Astrocyte (in vitro differentiated cells and primary cell): ENCODE measurements at regions not wholly inside any gene's neighbourhood (a gene's known extent, or its start where the extent isn't known, plus 50 kb on each side); places are given as distances from the start of the nearest gene placed in this dataset.

Experiments
- DNase-seq: peaks from one replicate; pipeline ENCODE4 v3.0.0-alpha.2; 2010; ENCODE audit warnings: low read depth
- FAIRE-seq: peaks from 2 replicates; lab custom pipeline; 2011; peaks lifted over from hg19 to GRCh38; lab: Jason Lieb, UNC
- H2AFZ ChIP-seq: 2 replicates; pipeline ENCODE4 v1.6.0; 2012; ENCODE audit warnings: low read depth, low read length, inconsistent platforms
- H3K27ac ChIP-seq: 2 replicates; pipeline ENCODE4 v1.5.1; 2011; ENCODE audit warnings: low read depth, low read length, inconsistent platforms
- H3K27me3 ChIP-seq: 2 replicates; pipeline ENCODE4 v1.6.0; 2011; ENCODE audit warnings: low read length, inconsistent platforms; ENCODE audit not compliant: insufficient read depth
- H3K36me3 ChIP-seq: 2 replicates; pipeline ENCODE4 v1.5.1; 2011; ENCODE audit warnings: low read length, inconsistent platforms; ENCODE audit not compliant: insufficient read depth
- H3K4me1 ChIP-seq: 2 replicates; pipeline ENCODE4 v1.5.1; 2011; ENCODE audit warnings: low read length, inconsistent platforms; ENCODE audit not compliant: insufficient read depth
- H3K4me2 ChIP-seq: 2 replicates; pipeline ENCODE4 v1.6.0; 2012; ENCODE audit warnings: low read length, inconsistent platforms
- H3K4me3 ChIP-seq: 2 replicates; pipeline ENCODE4 v1.5.1; 2011; ENCODE audit warnings: low read depth, mild to moderate bottlenecking, low read length, inconsistent platforms; ENCODE audit not compliant: insufficient read depth
- H3K79me2 ChIP-seq: 2 replicates; pipeline ENCODE4 v1.6.0; 2012; ENCODE audit warnings: mild to moderate bottlenecking, low read length, inconsistent platforms; ENCODE audit not compliant: insufficient read depth
- H3K9ac ChIP-seq: 2 replicates; pipeline ENCODE4 v1.6.0; 2012; ENCODE audit warnings: mild to moderate bottlenecking, low read length, inconsistent platforms
- H3K9me3 ChIP-seq: 2 replicates; pipeline ENCODE4 v1.5.1; 2012; ENCODE audit warnings: low read depth, mild to moderate bottlenecking, low read length, inconsistent platforms; ENCODE audit not compliant: insufficient read depth
- H4K20me1 ChIP-seq: 2 replicates; pipeline ENCODE4 v1.6.0; 2012; ENCODE audit warnings: low read length, inconsistent platforms; ENCODE audit not compliant: insufficient read depth
- H3K27ac Mint-ChIP-seq: one replicate; pipeline ENCODE4 v1.8.0; 2021; ENCODE audit warnings: mild to moderate bottlenecking, mixed read lengths; ENCODE audit not compliant: unreplicated experiment
- H3K27me3 Mint-ChIP-seq: one replicate; pipeline ENCODE4 v1.8.0; 2021; ENCODE audit warnings: low read depth, mixed read lengths; ENCODE audit not compliant: unreplicated experiment
- H3K36me3 Mint-ChIP-seq: one replicate; pipeline ENCODE4 v1.8.0; 2021; ENCODE audit warnings: low read depth, mixed read lengths; ENCODE audit not compliant: unreplicated experiment
- H3K4me1 Mint-ChIP-seq: one replicate; pipeline ENCODE4 v1.8.0; 2021; ENCODE audit warnings: low read depth, mixed read lengths; ENCODE audit not compliant: unreplicated experiment
- H3K4me3 Mint-ChIP-seq: one replicate; pipeline ENCODE4 v1.8.0; 2021; ENCODE audit warnings: mild to moderate bottlenecking, moderate library complexity, mixed read lengths; ENCODE audit not compliant: unreplicated experiment
- H3K9me3 Mint-ChIP-seq: one replicate; pipeline ENCODE4 v1.8.0; 2021; ENCODE audit warnings: mild to moderate bottlenecking, mixed read lengths; ENCODE audit not compliant: unreplicated experiment
- EZH2 ChIP-seq: IDR thresholded peaks from 2 replicates; pipeline ENCODE4 v1.6.1; 2012; ENCODE audit warnings: mild to moderate bottlenecking, low read length, inconsistent platforms; ENCODE audit not compliant: insufficient read depth
- TF ChIP-seq, protein P1 (sequence below): IDR thresholded peaks from 2 replicates; pipeline ENCODE4 v1.5.1; 2011; ENCODE audit warnings: low read depth, mild to moderate bottlenecking, inconsistent platforms, low read length, moderate library complexity; ENCODE audit not compliant: insufficient read depth

DNA sequence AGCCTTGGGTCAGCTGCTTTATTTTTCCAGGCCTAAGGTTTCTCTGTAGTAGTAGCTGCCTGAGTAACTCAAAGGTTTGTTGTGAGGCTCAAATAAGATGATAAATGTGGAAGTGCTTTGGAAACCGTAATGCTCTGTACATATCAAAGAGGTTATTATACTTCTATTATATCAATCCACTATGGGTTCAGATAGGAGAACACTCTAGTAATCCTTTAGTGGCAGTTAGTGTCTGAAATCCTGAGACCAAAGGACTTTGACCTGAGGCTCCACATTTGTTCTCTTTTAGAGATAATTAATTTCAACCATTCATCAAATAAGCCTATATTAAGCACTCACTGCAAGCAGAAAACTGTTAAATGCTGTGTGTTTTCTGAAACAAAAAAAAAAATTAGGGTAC lies 128.6 kb upstream of the BCL6 start:
- Histone ChIP-seq H2AFZ (no peak overlapping the region), H3K4me3 (no peak overlapping the region), H4K20me1 (no peaks in the 10 kb centered on the region), H3K9ac (no peak overlapping the region), H3K9me3 (no peaks in the 10 kb centered on the region), H3K4me1 (peaks cover 5% of the 10 kb centered on the region), H3K27ac (no peak overlapping the region), H3K36me3 (no peaks in the 10 kb centered on the region), H3K79me2 (no peaks in the 10 kb centered on the region), H3K4me2 (no peak overlapping the region), H3K27me3 (no peaks in the 10 kb centered on the region)
- H3K36me3 Mint-ChIP-seq = no peaks in the 10 kb centered on the region
- TF ChIP-seq EZH2 = no peak
- TF ChIP-seq, protein P1, sequence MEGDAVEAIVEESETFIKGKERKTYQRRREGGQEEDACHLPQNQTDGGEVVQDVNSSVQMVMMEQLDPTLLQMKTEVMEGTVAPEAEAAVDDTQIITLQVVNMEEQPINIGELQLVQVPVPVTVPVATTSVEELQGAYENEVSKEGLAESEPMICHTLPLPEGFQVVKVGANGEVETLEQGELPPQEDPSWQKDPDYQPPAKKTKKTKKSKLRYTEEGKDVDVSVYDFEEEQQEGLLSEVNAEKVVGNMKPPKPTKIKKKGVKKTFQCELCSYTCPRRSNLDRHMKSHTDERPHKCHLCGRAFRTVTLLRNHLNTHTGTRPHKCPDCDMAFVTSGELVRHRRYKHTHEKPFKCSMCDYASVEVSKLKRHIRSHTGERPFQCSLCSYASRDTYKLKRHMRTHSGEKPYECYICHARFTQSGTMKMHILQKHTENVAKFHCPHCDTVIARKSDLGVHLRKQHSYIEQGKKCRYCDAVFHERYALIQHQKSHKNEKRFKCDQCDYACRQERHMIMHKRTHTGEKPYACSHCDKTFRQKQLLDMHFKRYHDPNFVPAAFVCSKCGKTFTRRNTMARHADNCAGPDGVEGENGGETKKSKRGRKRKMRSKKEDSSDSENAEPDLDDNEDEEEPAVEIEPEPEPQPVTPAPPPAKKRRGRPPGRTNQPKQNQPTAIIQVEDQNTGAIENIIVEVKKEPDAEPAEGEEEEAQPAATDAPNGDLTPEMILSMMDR = no peak
- peaks cover 4% of the 10 kb centered on the region for H3K4me1 Mint-ChIP-seq
- H3K4me3 Mint-ChIP-seq = no peak overlapping the region
- FAIRE-seq = no peak
- no peaks in the 10 kb centered on the region for H3K27me3 Mint-ChIP-seq
- no peak overlapping the region for H3K27ac Mint-ChIP-seq
- no peak for DNase-seq
- H3K9me3 Mint-ChIP-seq = no peaks in the 10 kb centered on the region

DNA sequence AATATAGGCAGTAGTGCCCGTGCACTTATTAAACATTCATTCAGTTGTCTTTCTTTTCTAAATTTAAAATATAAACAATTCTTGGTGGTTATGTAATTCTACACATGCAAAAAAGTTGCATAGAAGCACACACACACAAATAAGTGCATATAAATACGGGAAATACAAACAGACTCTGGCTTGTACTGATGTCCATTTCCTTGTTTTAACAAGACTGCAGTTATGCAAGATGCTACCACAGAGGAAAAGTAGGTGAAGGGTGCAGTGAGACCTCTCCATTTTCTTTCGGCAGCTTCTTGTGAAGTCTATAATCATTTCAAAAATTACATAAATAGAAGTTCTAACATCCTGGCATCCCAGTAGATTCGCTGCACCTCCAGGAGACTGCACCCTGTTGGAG lies 130.6 kb upstream of the BCL6 start:
- H3K9me3 ChIP-seq = no peaks in the 10 kb centered on the region
- FAIRE-seq (no peak), DNase-seq (no peak)
- H3K36me3 ChIP-seq = no peaks in the 10 kb centered on the region
- H3K27me3 ChIP-seq = no peaks in the 10 kb centered on the region
- no peaks in the 10 kb centered on the region for H4K20me1 ChIP-seq
- H3K4me3 ChIP-seq = no peak overlapping the region
- H3K27me3 Mint-ChIP-seq = no peaks in the 10 kb centered on the region
- H3K4me2 ChIP-seq = no peak overlapping the region
- H3K9ac ChIP-seq = no peak overlapping the region
- H3K4me1 Mint-ChIP-seq = peaks cover 14% of the 10 kb centered on the region
- no peak overlapping the region for H3K4me3 Mint-ChIP-seq
- H3K27ac Mint-ChIP-seq = no peak overlapping the region
- no peaks in the 10 kb centered on the region for H3K36me3 Mint-ChIP-seq
- no peaks in the 10 kb centered on the region for H3K79me2 ChIP-seq
- H2AFZ ChIP-seq = no peak overlapping the region
- H3K4me1 ChIP-seq = peaks cover 12% of the 10 kb centered on the region
- H3K9me3 Mint-ChIP-seq = no peaks in the 10 kb centered on the region
- H3K27ac ChIP-seq = no peak overlapping the region
- TF ChIP-seq, protein P1 = no peak
- TF ChIP-seq EZH2 = no peak

DNA sequence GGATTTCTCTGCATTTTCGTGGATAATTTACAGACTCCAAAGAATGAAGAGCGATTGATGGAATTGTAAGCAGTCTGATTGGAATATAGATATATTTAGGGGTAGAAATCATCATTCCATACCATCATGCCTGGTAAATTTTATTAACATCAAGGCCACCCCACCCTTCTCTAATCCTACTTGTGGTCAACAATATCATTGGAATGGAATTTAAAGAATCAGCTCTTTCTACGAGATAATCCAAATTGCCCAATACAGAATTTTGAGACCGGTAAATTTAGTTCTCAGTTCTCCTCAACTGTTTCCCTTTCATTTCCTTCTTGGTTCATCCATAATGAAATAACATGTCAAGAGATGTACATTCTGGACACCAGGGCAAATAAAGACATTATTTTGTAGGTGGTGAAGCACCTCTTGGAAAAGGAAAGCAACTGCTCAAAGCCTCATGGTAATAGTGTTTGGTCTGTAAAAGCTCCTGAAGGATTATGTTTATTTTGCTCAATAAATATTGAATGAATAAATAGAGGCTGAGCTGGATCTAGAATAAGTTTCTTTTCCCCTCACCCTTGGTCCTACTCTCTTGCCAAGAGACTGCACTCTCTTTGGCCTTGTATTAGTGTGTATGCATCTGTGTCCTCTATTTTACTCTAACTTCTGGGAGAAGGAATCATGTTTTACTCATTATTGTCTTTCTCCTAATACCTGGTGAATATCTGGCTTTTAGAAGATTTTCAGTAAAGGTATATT lies 133.7 kb upstream of the BCL6 start:
- DNase-seq (peak; percentile 71), FAIRE-seq (peak; percentile 49)
- H3K4me1 ChIP-seq = peaks cover 12% of the 10 kb centered on the region
- Mint-ChIP-seq H3K4me1 (peaks cover 14% of the 10 kb centered on the region), H3K27me3 (no peaks in the 10 kb centered on the region), H3K36me3 (no peaks in the 10 kb centered on the region), H3K9me3 (no peaks in the 10 kb centered on the region), H3K27ac (peak overlapping the region; percentile 54), H3K4me3 (no peak overlapping the region)
- no peaks in the 10 kb centered on the region for H3K79me2 ChIP-seq
- no peaks in the 10 kb centered on the region for H4K20me1 ChIP-seq
- no peak for TF ChIP-seq EZH2
- TF ChIP-seq, protein P1 = no peak
- H3K36me3 ChIP-seq = no peaks in the 10 kb centered on the region
- no peak overlapping the region for H2AFZ ChIP-seq
- peak overlapping the region; percentile 31 for H3K4me3 ChIP-seq
- H3K9me3 ChIP-seq = no peaks in the 10 kb centered on the region
- no peak overlapping the region for H3K9ac ChIP-seq
- peak overlapping the region; percentile 71 for H3K4me2 ChIP-seq
- no peaks in the 10 kb centered on the region for H3K27me3 ChIP-seq
- H3K27ac ChIP-seq = no peak overlapping the region
